Left ventricle myocardium superior (tissue), 1 donor: ENCODE measurements at regions not wholly inside any gene's neighbourhood (a gene's known extent, or its start where the extent isn't known, plus 50 kb on each side); places are given as distances from the start of the nearest gene placed in this dataset.

ENCODE experiments used
- ATAC-seq: fragments of 200-7000 bp; cut with Tn5 transposase; one replicate; pipeline ENCODE4 v1.9.1; 2020; ENCODE audit warnings: mild to moderate bottlenecking, moderate library complexity
- DNase-seq: peaks from one replicate; pipeline ENCODE4 v3.0.0-alpha.2; 2020
- intact Hi-C: fragments of 100-400 bp; cut with micrococcal nuclease; formaldehyde crosslinking; loops from one replicate; pipeline ENCODE4 v1.11.0; 2022
- donor health status: DM: no; HTN: yes; CAD: no; lungs with severe emphysema.

GRCh38 chr12:14138495-14138894 lies 157.1 kb upstream of the GRIN2B start:
- intact Hi-C loops: no loop called here
- ATAC-seq: no peak
- DNase-seq: no peak

GRCh38 chr12:14148489-14149270 lies 167.3 kb upstream of the GRIN2B start:
- no peak for ATAC-seq
- intact Hi-C loops: no loop called here

GRCh38 chr12:14153803-14154202 lies 172.4 kb upstream of the GRIN2B start:
- ATAC-seq (no peak), DNase-seq (no peak)
- intact Hi-C loops: no loop called here

More at GRCh38 chr12:14148489-14149270, 167.3 kb upstream of the GRIN2B start:
- no peak for DNase-seq

- no peak for ATAC-seq
- intact Hi-C loops: no loop called here
- DNase-seq: no peak
Observed at GRCh38 chr12:14156606-14157005, 175.2 kb upstream of the GRIN2B start.

DNA sequence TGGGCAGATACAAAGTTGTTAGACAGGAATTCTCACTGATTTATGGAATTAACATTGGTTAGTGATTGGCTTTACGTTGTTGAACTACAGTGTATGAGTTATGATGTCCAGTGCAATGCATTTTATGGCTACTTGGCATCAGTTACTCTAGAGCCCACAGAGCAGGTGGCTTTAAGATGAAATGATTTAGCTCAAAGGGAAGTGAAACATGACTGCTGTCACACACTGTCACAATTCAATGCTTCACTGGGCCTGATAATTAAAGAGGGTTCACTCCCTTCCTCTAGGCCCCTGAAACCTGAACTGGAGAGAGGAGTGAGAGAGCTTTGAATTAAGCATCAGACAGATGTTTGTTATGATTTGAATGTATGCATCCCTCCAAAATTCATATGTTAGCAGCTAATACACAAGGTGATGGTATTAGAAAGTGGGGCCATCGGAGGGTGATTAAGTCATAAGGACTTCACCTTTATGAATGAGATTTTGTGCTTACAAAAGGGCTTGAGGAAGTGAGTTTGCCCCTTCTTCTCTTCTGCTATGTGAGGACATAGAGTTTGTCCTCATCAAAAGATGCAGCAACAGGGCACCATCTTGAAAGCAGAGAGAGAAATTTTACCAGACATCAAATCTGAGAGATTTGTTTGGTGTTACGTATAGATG lies 175.8 kb upstream of the GRIN2B start:
- intact Hi-C loops: no loop called here
- ATAC-seq: no peak
- no peak for DNase-seq

GRCh38 chr12:14164266-14164665 lies 182.9 kb upstream of the GRIN2B start:
- DNase-seq (no peak), ATAC-seq (no peak)
- intact Hi-C loops: no loop called here

DNA sequence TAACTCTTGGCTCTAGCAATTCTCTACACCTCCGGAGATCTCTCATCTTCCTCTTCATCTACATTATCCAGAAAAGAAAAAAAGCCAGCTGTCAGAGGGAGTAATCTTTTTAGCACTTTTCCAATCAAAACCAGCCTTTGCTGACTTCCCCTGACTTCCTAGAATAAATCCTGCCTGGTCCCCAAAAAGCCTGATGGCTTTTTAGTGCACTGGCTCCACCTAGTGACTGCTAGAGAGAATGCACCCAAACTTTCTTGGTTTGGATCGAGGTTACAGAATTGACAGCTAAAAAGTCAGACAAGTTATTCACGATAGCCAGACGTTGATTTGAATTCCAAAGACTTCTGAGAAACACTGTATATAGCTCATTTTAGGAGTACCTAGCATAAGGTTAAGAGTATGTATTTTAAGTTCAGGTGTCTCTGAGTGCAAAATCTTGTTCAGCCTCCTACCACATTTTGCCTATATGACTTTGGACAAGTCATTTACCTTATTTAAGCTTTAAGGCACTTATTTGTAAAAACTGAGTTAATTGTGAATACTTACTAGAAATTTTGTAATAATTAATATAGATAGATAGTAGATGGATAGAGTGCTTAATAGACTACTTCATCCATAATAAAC lies 185.7 kb upstream of the GRIN2B start:
- DNase-seq: no peak
- intact Hi-C loops: loop anchor here (5.0 kb wide), 1 partner anchor 305 kb away; no protein-coding TSS in a partner anchor
- ATAC-seq: no peak

DNA sequence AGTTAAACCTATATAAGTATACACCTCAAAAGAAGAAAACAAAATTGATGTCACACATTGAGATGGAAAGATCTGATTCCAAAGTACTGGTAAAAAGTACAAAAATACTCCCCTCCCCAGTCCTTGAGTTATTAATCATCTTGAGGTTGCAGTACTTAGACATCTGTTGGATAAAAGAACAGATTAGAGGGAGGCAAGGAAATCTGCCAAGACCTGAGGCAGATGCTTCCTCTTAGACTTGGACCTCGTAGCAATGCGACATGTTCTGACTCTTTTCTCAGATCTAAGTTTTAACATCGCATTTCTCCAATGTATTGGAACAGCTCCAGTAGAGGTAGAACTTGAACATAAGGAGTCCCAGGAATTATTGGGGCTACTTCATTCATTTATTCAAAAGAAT lies 187.9 kb upstream of the GRIN2B start:
- intact Hi-C loops: loop anchor here (5.0 kb wide), 1 partner anchor 307 kb away; no protein-coding TSS in a partner anchor
- no peak for DNase-seq
- no peak for ATAC-seq

DNA sequence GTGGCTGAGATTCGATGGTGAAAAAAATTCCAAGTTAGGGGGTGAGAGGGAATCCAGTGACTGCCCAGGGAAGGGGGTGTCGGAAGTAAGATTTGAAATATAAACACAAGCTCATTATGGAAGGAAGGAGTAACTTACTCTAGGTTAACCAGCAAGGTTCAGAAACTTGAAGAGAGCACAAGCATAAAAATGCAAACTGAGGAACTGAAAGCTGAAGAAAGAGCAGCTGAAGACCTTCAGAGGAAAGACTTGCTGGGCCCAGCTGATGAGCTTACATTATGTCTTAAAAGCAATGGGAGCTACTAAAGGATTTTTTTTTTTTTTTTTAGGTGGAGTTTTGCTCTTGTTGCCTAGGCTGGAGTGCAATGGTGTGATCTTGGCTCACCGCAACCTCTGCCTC lies 189.7 kb upstream of the GRIN2B start:
- DNase-seq (no peak), ATAC-seq (no peak)
- intact Hi-C loops: no loop called here

GRCh38 chr12:14175206-14175605 lies 190.3 kb upstream of the ATF7IP start:
- intact Hi-C loops: no loop called here
- ATAC-seq (no peak), DNase-seq (no peak)

GRCh38 chr12:14185427-14186192 lies 179.9 kb upstream of the ATF7IP start:
- ATAC-seq (no peak), DNase-seq (no peak)
- intact Hi-C loops: no loop called here

- intact Hi-C loops: no loop called here
- no peak for DNase-seq
- ATAC-seq: no peak
Observed at GRCh38 chr12:14186193-14186502, 179.3 kb upstream of the ATF7IP start.

GRCh38 chr12:14187002-14187401 lies 178.5 kb upstream of the ATF7IP start:
- intact Hi-C loops: no loop called here
- ATAC-seq (no peak), DNase-seq (no peak)

DNA sequence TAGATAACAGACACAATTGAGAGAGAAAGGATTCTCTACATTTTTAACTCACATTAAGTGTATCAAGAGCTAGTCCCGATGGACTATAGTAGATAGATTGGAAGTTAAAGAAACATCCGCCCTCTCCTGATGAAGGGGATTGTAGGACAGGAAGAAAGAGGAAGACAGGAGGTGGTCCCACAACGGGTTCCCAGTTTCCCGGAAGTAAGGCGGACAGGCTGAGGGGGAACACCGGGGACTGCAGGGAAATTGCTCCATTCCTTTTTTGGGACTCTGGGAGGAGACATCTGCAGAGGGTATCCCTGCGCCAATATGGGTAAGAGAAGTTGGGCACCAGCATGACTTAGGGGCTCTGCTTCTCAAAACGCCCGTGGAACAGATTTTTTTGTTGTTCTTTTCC lies 177.5 kb upstream of the ATF7IP start:
- intact Hi-C loops: no loop called here

DNA sequence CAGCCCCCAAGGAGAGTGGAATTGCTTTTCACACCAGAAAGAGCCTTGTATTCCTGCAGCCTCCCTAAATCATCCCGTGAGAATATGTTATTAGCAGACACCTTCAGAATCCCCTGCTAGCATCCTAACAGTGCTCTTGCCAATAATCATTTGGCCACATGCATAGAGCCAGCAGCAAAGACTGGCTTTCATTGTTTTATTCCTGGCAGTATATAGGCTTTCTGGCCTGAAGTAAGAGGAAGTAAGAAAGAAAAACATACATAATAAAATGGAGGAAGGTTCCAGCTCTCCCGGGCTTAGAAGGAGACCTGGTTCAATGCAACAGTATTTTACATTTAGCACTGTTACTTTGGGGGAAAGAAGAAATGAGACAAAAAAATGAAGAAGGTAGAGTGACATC lies 176.7 kb upstream of the ATF7IP start:
- DNase-seq (no peak), ATAC-seq (no peak)
- intact Hi-C loops: no loop called here

More for the DNA sequence above, 177.5 kb upstream of the ATF7IP start:
- ATAC-seq (no peak), DNase-seq (no peak)

GRCh38 chr12:14190694-14191093 lies 174.8 kb upstream of the ATF7IP start:
- ATAC-seq: no peak
- intact Hi-C loops: no loop called here
- no peak for DNase-seq

DNA sequence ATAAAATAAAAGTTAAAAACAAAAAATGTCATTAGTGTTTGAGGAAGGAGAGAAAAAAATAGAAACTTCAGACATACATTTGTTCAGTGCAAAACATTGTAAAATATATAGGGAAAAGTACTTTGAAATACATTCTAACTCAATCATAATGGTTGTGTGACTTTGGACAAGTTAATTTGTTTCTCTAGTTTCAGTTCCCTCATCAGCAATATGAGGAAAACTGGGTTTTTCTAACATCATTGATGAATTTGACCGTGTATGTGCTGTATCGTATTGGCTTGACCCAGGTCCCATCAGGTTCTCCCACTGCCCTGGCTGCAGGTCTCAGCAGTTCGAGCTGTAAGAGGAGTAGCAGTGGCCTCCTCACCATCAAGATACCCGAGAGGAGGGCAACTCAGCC lies 173.9 kb upstream of the ATF7IP start:
- DNase-seq (no peak), ATAC-seq (no peak)
- intact Hi-C loops: no loop called here

DNA sequence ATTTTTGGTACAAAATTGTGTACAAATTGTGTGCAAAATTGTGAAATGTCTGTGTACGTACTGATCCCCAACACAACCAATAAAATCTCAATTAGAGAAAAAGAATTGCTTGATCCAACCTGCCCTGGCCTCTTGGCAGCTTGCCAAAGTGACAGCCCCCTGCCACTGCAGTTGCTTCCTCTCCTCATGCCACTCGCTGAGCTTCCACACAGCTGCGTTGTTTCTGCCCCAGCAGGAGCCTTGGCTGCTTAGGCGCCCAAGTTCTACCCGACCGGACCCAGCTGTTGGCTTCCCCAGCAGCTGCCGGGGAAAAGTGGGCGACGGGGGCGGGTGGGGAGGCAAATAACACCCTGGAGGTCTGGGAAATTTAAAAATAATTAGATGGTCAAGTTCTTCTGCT lies 171.8 kb upstream of the ATF7IP start:
- DNase-seq (no peak), ATAC-seq (no peak)
- intact Hi-C loops: no loop called here

DNA sequence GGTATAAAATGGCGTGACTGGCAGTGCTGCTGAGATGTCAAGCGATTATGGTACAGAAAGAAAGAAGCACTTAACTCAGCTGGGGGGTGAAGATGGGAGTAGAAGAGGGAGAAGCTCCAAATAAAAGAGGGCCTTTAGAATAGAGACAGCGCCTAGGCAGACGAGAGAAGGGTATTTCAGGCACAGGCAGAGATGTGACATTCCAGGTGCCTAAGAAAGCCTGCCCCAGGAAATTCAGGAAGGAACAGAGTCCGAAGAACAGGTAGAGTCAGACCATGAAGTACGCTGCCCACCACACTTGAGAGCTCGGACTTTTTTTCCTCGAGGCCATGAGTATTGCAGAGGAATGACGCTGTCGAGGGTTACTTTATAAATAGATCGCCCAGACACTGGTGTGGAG lies 170.9 kb upstream of the ATF7IP start:
- DNase-seq (no peak), ATAC-seq (no peak)
- intact Hi-C loops: no loop called here
